HG03066 (cell line): ENCODE measurements at regions not wholly inside any gene's neighbourhood (a gene's known extent, or its start where the extent isn't known, plus 50 kb on each side); places are given as distances from the start of the nearest gene placed in this dataset.

Experiments used
- ATAC-seq: cut with Tn5 transposase; IDR thresholded peaks from one replicate; pipeline ENCODE4 v1.9.1; 2021; ENCODE audit warnings: low read depth; ENCODE audit not compliant: unreplicated experiment

DNA sequence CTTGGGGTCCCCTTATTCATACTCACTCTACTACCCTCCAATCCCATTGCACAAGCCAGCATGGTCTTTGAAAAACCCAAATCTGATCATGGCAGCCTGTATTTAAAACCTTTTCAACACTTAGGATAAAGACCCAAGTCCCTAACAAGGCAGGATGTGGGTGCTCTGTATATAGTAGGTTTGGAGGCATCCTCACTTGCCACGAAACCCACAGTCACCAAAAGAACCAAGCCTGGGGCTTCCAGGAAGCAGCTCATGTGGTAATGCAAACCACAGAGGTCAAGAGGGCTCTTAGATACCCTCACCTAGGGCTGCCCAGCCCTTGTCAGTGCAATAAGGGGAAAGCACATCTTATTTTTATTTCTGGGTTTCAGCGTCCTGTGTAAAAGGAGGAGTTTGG is 218.6 kb upstream of the ASIC2 start:
- no peak for ATAC-seq

DNA sequence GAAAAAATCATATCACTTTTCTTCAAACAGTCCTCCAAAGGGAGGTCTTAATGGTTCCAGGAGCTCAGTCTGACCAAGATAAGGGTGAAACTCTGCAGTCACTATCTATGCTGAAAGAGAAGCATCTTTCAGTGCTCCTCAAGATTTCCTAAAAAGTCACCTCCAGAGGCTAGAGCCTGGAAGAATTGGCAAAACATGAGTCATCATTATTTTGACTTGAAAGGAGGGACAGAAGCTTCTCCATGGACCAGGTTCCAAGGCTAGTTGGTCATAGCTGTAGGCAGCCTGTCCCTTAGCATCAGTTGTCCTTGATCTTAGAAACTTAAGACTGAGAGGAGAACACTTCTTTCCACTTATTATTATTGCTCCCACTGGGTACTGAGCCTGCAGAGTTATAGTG is 219.0 kb upstream of the ASIC2 start:
- ATAC-seq = no peak

DNA sequence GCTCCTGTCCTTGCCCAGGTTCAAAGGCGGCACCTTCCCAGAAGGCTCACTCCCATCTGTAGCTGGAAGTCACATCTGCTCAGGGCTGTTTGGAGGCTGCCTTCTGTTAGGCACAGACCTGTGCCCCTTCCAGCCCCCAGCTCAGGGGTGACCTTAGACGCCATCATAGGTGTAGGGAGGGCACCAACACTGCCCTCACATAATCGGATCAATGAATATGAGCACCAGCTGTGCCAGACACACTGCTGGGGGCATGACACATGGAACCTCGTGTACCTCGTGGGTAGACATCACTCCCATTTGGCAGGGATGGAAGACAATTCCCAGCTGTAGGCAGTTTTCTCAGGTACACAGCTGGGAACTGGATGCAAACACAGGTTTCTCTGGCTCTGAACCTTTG is 220.7 kb upstream of the ASIC2 start:
- no peak for ATAC-seq

DNA sequence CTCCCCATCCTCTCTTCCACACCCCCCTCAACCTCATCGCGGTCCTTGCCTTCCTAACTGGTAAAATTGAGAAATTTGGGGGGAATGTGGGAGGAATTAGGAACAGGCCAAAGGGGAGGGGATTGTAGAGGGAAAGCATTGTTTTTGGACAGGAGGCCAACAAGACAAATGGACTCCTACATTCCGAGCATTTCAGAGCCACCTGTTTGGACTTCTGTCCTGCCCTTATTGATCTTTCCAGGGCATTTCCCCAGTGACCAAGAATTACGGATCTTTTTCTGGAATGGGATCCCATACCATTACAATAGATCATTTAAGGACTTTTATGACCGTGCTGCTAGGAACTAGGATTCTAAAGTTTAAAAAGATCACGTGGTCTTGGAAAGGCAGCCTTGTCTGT is 221.3 kb upstream of the ASIC2 start:
- ATAC-seq = no peak

DNA sequence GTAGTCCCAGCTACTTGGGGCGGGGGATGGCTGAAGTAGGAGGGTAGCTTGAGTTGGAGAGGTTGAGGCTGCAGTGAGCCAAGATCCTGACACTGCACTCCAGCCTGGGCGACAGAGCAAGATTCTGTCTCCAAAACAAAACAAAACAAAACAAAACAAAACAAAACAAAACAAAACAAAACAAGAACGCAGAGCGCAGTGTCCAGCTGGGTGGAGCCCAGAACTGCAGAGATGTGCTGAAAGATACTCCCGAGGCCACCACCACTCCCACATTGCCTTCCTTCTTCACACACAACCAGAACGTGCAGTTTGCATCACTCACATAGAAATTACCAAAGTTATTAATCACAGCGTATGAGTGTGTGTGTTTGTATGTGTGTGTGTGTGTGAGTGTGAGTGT is 222.9 kb upstream of the ASIC2 start:
- ATAC-seq = no peak

DNA sequence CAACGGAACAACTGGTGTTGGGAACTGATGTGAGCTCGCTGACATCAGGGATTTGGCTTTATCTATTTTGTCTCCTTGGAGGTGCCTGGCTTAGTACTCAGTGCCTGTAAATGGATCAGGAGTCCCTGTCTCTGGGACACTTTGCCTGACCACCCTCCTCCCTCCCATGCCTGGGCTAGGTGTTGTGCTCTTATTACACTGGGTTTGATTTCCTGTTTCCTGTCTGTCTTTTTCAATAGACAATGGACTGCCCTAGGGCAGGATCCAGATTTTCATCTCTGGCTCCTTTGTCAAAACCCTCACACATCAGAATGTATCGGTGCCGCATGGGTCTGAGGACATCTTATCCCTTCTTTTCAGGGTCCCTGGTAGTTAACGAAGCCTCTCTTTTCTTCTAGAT is 223.6 kb upstream of the ASIC2 start:
- ATAC-seq = no peak

DNA sequence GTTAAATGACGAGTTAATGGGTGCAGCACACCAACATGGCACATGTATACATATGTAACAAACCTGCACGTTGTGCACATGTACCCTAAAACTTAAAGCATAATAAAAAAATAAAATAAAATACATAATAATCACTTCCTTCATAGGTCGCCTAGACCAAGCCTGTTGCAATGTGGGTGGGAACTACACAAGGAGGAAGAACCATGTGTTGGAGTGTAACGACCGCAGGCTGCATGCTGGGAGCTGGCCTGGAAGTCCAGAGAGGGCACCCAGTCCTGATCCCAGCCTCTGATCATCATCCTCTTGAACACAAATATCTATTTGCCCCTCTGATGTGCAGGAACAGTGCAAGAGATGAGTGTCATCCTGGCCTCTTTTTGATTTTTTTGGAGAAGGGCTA is 224.7 kb upstream of the ASIC2 start:
- ATAC-seq = no peak

DNA sequence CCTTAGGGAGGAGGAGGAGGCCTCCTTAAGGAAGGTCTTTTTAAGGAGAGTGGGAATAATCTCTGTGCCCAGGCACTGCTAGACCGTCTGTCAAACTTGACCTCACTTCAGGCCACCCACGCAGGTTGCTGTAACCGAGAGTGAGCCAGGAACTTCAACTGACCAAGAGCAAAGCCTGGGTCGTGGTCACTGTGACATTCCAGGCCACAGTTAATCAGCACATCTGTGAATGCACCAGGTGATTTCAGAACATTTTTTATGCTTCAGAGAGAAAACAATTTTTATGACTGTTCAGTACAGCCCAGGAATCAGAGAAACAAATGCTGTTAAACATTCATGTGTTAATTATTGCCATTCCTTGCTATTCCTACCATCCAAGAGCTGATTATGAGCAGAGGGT is 226.6 kb upstream of the ASIC2 start:
- ATAC-seq = no peak

DNA sequence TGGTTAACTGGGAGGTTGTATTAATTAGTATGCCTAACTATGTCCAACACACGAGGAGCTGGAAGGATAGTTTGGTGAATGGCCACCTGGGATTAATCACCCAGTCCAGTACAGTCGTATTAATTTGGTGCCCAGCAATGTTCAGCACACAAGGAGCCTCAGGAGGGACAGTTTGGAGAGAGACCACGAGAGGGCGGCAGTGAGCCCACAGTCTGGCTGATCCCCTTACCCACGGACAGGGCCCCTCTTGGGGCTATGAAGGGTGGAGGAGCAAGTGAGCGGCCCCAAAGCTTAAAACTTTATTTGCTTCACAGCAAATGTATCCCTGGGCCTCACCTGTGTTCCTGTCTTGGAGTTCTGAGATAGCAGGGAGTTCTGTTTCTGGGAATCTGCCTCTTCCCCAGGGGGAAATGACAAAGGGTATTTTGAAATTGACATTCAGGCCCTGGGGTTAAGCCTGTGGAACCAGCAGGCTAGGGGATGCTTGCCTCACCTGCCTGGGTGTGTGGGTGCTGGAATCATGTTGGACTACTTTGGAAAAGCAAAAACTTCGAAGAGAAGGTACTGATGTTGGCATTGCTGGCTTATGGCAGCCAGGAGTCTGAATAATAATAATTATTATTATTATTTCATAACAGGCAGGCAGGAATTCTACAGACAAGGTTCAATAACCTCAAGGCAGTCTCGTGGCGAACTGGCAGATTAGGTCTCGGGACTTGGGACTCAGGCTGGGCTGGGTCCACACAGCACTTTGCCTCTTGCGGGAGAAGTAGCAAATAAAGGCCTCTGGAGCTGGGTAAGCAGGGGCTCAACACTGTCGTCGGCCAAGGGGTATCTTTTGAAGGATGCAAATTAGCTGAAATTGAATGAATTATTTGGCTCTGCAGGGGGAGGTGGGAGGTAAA is 227.6 kb upstream of the ASIC2 start:
- ATAC-seq = no peak

DNA sequence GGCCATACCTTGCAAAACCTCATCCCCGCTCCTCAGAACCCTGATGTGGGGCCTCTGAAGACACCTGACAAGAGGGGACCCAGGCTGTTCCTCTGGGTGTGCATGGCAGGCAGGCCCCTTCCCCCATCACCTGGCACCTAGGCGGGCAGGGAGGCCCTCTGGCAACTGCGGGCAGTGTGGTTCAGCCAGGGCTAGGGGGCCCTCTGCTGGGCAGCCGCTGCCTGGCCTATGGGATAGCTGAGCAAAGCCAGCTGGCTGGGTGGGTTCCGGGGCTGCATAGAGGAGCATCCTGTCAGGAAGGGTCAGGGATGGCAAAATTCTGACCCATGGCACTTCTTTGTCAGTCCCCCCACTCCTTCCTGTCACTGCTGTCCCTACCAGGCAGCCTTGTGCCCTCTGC is 228.7 kb upstream of the ASIC2 start:
- no peak for ATAC-seq

DNA sequence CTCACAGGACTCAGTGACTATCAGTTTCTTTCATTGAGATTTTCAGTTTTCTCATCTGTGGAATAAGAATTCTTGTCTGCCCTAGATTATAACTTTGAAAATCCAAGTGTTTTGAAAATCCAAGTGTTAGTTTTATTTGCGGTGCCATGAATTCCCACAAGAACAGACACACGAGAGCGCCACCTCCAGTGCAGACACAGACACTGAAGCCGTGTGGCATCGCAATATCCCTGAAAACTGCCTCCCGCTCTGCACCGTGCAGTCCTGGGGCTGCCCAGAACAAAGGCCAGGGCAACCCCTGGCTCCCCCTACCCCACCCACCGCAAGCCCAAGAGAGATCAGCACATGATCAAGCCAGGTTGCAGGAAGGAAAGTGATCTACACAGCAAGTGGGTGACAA is 229.5 kb upstream of the ASIC2 start:
- ATAC-seq = no peak

DNA sequence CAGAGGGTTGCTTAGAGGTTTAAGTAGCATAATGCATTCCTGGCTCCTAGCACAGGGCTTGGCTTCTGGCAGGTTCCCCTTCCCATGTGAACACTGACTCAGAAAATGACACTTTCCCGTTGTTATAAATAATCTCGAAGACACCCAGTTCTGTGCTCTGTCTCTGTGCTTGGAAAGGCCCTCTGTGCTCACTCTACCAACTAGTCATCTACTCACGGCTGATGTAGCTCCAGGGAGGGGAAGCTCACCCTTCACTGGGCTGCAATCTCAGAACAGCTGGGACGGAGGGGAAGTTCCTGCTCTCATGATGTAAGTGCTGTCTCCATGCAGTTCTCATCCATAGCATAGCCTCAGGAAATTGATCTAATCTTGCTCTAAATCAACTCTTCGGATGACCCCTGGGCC is 230.5 kb upstream of the ASIC2 start:
- ATAC-seq = no peak

DNA sequence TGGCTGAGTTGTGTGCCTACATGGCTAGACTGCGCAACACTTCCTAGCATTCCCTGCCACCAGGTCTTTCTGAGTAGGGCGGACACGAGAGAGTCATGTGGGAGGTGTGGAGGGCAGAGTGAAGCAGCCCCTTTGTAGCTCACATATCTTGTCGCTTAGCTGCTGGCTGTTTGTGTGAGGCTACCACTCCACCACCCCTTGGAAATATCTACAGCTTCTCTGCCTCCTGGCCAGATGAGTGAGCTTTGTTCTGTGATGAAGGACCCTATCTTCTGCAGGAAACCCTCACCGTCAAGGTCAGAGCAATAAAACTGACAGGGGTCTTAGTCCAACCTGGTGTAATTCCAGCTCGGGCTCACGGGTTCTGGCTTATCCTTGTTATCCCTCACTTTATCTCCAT is 232.1 kb upstream of the ASIC2 start:
- no peak for ATAC-seq

DNA sequence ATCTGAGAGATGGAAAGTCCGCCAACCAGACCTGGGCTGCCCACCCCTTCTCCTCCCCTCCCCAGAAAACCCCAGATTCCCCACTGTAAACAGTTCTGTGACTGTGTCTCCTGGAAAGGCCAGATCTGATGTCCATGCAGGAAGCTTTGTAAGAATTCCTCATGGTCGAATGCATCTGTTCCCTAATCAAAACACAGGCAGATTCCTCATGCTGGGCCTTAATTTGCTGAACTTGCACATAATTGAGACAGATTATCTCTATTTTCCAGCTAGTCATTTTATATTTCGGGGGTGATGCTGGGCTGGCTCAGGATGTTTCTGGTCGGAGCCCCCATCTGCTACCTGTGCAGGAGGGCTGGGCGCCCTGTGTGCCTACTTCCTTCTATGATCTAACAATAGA is 233.6 kb upstream of the ASIC2 start:
- no peak for ATAC-seq

DNA sequence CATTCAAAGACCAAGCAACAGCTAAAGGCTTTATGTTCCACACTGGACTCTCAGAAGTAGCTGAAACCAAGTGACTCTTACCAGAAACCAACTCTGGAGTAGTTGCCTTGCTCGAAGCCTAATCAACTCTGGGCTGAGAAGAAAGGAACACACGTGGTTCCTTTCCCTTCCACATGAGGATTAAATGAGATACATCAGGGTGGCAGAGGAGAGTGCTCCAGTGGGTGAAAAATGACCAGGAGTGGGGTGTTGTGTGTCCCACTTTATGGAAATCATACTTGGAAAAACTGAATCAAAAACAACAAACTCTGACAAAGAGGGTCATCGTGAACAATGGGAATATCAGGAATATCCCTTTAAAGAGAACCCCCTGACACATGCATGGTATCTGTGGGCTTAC is 234.2 kb upstream of the ASIC2 start:
- ATAC-seq = no peak

DNA sequence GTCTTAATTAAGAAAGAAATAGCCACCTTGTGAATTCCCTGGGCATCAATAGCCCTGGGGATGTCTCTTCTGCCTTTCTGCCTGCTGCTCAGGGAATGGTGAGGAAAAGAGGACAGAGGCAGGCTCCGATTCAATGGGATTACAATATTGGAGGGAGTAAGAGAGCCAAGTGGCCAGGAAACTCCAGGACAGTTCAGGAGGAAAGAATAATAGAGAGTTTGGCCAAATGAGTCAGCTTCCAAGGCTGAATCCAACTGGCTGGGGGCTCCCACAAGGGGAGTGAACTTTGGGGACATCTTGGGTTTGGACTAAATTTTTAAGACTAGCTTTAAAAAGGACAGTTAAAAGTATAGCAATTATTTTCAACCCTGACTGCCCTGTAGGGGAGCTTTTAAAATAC is 235.8 kb upstream of the ASIC2 start:
- ATAC-seq = no peak

DNA sequence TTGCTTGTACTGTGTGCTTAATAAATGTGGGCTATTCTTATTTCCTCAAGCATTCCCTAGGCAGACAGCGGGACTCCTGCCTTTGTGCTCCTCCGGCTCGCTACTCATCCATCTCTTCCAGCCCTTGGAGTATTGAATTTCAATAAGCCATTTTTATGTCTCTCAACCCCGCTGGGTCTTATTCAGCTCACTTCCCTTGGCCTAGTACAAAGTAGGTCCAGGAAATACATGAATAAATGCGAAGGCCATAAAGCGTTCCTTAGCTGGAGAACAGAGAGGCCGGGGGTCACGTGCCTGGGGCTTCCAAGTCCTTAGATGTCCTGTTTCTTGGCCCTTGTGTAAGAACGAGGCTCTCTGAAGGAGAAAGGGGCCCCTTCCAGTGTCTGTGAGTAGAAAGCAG is 236.7 kb upstream of the ASIC2 start:
- no peak for ATAC-seq

DNA sequence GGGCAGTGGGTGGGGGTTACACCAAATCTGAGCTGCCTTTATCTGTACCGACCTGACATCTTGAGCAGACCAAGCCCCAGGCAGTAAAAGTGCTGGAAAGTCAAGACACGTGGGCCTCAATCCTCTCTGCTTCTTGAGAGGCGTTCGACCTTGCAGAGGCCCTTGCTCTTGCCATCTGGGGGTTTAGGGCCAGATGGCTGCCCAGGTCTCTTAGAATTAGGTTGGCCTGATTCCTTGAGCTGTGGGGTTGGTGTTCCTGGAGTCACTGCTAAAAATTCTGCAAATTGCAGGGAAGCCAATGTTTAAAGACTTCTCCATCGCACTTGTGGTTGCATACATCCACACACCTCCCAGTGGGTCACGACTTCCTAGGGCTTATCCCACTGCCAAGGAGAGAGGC is 238.2 kb upstream of the ASIC2 start:
- ATAC-seq = no peak

DNA sequence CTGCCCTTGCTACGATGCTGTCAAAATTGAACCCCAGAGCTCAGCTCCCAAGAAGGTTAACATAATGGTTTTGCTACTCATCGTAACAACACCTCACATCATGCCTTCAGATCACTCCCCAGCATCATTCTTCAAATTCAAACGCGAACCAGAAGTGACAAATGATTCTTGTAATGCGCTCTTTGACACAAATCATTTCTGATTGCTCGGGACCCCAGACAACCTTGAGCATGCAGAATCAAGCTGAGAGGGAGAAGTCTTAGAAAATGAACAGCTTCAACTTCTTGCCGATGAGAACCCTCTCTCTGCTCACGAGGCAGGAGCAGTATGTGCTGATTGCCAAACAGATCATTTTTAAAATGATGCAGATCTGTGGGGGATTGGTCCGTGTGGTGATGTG is 241.0 kb upstream of the ASIC2 start:
- ATAC-seq = no peak

DNA sequence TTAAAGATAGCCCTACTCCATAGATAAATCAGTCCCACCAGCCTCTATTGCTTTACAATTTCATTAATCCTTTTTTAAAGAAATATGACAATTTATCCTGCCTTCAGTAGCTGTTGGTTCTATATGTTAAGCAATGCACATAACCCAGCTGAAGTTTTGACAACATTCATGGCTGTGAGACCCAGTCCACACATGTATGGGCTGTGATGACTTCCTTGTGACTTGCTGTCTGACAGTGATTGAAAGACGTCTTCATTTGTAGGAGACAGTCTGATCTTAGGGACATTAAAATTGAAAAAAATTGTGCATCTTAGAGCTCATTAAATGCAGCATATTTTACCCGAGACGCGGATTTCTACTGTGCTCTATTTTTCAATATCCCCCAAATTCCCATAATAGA is 252.0 kb upstream of the ASIC2 start:
- no peak for ATAC-seq

DNA sequence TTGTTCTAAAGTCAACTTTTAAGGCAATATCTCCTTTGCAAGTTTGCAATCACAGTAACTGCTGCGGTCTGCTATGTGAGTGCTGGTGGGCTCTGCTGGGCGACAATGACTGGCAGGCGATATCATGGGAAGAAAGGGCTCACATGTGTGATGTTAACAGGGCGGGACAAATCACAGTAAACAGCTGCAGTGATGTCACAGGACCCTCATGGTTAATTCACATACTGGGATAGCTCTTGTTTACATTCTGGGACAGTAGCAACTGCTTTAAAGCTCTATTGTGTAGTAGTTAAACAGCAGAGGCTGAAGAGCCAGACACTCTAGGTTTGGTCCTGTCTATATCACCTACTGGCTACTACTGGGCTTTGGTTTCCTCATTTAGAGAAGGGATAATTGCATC is 257.2 kb upstream of the ASIC2 start:
- no peak for ATAC-seq

DNA sequence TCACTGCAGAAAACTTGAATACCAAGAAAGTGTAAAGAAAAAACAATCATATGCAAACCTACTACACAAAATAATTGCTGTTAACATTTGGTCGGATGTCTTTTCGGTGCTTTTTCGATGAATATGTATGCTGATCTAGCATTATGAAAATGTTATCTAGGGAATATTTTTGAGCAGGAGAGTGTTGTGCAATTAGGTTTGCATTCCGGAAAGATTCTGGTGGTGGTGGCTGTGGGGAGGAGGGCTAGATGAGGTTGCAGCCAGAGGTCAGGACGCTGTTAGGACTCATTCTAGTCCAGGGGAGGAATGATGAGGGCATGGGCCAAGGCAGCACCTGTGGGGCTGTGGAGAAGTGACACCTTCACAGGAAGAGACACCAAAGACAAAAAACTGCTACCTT is 258.0 kb upstream of the ASIC2 start:
- ATAC-seq = no peak

DNA sequence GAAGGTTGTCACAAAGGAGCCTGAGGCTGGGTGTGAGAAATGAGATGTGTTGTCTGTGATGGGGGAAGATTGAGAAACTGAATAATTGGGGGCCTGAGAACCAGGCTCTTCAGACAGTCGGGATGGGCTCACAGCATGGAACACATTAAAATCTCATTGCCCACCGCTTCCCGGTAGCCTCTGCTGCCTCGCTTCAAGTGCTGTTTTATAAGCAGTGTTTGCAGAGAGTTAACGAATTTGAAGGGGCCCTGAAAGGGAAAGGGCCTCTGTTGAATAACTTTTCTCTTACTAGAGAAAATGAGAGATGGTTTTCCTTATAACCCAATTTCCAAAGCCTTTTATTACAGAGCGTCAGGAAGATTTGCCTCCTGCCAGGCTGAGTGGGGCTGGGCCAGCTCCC is 258.8 kb upstream of the ASIC2 start:
- ATAC-seq = no peak
